HG03354 (cell line): ENCODE measurements at regions not wholly inside any gene's neighbourhood (a gene's known extent, or its start where the extent isn't known, plus 50 kb on each side); places are given as distances from the start of the nearest gene placed in this dataset.

Source experiments
- ATAC-seq: cut with Tn5 transposase; IDR thresholded peaks from one replicate; pipeline ENCODE4 v1.9.1; 2021; ENCODE audit warnings: mild to moderate bottlenecking; ENCODE audit not compliant: unreplicated experiment, poor library complexity, severe bottlenecking

DNA sequence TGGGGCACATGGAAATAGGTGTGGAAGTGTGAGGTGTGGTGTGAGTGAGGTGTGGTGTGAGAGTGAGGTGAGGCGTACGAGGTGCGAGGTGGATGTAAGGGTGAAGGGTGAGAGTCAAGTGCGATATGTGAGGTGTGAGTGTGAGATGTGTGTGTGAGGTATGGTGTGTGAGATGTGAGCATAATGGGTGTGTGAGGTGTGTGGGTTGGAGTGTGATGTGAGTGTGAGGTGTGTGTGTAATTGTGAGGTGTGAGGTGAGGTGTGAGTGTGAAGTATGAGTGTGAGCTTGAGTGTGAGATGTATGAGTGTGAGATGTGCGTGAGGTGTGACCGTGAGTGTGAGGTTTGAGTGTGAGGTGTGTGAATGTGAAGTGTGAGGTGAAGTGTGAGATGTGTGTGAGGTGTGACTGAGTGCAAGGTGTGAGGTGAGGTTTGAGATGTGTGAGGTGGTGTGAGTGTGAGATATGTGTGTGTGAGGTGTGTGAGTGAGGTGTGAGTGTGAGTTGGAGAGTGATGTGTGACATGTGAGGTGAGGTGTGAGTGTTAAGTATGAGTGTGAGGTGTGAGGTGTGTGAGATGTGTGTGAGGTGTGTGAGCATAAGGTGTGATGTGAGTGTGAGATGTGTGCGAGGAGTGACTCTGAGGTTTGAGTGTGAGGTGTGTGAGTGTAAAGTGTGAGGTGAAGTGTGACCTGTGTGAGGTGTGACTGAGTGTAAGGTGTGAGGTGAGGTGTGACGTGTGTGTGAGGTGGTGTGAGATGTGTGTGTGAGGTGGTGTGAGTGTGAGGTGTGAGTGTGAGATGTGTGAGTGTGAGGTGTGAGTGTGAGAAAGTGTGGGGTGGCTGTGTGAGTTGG is 354.0 kb downstream of the FOXL1 start:
- ATAC-seq, result no peak

DNA sequence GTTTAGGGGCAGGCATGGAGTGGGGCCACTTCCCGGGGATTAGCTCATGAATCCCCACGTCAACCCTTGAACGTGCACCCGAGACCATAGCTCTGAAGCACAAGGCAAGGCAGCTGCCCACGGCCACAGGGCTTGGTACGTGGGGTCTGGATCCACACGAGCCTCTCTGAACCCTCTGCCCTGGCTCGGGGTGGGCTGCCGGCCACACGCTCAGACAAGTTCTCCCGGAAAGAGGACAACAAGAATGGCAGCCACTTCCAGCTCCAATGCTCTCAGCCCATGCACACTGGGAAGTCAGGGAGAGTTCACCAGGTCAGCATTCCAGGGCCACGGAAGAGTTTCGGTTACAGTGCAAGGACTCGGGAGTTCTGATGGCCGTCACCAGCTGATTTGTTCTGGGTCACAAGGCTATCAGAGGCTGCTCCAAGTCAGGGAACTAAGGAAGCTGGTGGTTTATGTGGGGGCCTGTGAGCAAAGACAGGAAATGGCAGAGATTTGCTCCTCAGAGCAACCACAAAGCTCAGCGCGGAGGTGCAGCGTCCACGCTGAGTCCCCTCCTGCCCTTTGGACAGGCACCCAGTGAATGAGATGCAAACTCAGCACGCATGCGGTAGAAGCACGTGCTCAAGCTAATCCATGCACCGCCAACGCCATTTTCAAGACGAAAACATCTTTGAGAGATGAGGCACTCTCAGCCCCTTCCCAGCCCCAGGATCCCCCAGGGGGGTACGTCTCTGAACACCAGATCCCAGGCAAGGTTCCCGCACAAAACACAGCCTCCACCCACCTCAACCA is 356.4 kb downstream of the FOXL1 start:
- ATAC-seq, result no peak

DNA sequence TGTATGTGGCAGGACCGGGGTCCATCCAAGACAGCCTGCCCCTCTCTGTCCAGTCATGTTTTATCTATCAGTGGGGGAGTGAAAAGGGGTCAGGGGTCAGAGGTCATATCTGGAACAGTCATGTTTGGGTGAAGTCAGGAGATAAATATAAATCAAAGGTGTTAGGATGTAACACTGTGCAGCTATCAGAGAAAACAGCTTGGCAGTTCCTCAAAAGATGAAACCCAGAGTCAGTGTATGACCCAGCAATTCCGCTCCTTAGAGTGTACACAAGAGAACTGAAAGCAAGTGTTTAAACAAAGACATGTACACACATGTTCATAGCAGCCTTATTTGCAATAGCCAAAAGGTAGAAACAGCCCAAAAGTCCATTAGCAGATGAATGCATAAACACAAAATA is 361.3 kb downstream of the FOXL1 start:
- ATAC-seq, result no peak

GRCh38 chr16:86941731-86942130 is 363.4 kb downstream of the FOXL1 start:
- no peak for ATAC-seq

GRCh38 chr16:86942151-86943051 is 364.1 kb downstream of the FOXL1 start:
- no peak for ATAC-seq

- ATAC-seq, result no peak
These were observed 367.0 kb downstream of the FOXL1 start for GRCh38 chr16:86945166-86945900.

DNA sequence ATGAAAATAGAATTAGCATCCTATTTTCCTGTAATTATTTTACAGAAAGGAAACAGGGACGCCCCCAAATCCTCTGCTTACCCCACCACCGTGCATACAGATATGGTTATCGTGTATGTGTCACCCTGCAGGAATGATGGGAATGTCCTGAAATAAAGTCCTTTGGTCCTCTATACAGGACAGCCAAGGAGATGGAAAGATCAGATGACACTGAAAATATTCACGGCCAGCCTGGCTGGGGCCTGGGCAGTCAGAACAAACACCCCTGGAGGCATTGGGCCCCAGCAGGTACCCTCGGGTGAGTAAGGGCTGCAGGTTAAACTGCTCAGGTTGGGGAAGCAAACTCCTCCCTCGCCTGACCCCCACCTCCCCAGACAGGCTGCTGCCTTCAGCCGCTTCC is 368.0 kb downstream of the FOXL1 start:
- no peak for ATAC-seq

GRCh38 chr16:86946981-86947380 is 368.6 kb downstream of the FOXL1 start:
- ATAC-seq, result no peak

GRCh38 chr16:86948046-86948445 is 369.1 kb downstream of the C16orf95 start:
- no peak for ATAC-seq

GRCh38 chr16:86949116-86949515 is 368.1 kb downstream of the C16orf95 start:
- no peak for ATAC-seq

GRCh38 chr16:86949630-86950029 is 367.6 kb downstream of the C16orf95 start:
- ATAC-seq, result no peak

- no peak for ATAC-seq
These were observed 366.0 kb downstream of the C16orf95 start for GRCh38 chr16:86951041-86951822.

DNA sequence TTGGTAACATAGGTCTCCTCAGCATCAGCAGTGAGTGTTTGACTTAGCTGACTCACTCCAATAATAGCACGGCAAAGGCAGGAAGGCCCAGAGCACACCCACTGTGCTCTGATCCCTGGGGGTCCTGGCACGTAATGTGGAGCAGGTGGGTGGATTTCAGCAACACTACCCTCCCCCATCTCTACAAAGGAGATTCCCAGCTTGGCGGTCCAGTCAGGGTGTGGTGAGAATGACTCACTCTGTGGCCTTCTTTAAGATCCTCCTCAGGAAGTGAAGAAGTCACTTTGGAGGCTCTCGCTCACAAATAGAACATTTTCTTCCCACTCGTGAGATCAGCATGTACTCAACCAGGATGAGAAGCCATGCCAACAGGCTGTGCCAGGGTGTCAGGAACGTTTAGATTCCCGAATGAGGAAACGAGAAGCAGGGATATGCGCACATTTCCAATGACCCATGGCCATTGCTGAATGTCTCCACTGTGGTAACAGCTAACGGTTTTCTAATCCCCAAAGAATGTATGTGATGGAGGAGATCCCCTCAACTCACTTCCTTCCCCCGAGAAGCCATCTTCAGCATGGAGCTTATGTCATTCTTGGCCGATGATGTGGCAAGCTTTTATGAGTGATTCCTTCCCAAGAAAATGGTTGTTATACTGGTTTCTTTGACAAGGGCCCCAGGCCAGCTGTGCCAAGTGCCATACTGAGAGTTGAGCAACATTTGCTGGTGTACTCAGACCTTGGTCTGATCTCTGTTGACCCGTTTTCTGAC is 365.2 kb downstream of the C16orf95 start:
- no peak for ATAC-seq

- ATAC-seq, result no peak
These were observed 364.4 kb downstream of the C16orf95 start for GRCh38 chr16:86952769-86953168.

DNA sequence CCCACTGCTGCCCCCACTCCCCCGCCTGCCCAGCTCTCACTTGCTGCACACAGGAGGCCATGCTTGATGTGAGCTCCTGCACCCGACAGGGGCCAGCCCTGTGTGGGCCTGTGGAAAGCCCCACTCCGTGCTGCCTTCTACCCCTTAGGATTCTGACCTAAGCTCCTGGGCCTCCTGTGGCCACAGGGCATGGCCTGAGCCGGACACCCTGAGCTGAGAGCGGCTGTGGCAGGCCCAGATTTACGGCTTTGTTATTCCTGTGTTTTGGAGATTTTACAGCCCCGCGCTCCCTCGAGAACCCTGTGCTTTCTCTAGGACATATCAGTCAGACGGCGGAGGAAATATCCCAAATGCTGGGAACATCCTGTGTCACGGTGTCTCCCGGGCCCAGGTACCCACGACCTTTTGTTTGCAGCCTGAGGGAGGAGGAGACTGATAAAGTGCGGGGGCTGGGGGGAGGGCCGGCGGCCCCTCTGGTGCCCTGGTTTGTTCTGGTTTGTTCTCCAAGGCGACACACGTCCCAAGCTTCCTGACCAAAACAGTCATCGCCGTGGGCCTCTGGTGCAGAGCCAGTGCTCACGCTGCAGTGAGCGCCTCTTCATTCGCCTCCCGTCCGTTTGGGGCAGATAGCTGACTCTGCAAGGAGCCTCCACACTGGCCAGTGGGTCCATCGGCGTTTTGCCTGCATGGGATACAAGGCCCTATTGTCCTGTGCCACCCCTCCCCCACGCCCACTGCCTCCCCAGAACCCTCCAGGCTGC is 363.4 kb downstream of the C16orf95 start:
- no peak for ATAC-seq

DNA sequence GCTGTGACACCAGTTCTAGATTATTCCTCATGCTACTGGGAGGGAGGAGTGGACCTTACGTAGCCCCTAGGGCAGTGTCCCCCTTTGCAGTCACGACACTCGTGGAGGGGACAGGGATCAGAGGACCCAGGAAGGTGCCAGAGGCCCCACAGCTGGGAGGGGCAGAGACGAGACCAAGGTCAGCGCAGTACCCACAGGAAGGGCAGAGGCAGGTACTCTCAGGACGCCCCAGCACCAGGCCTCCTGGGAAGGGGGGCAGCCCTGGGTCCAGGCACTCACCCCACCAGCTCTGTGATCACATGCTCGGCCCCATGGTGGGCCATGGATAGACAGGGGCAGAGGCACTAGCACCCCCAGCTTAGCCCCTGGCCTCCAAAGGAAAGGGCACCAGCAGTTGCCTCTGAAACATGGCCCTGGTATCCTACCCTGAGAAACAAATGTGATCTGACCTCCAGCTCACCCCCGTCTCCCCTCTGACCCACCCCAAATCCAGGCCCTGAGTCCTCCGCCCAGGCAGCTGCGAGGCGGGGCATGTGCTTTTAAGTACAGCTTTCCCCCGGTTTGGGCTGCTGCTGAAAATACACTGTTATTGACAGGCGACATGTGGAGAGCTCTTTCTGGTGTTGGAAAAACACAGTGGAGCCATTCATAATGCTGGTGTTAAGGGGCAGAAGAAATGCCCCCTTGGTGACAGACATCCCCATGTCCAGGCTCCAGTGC is 361.9 kb downstream of the C16orf95 start:
- ATAC-seq, result no peak

GRCh38 chr16:86956437-86956836 is 360.8 kb downstream of the C16orf95 start:
- ATAC-seq, result no peak
